ENCODE measurements at regions not wholly inside any gene's neighbourhood (a gene's known extent, or its start where the extent isn't known, plus 50 kb on each side); places are given as distances from the start of the nearest gene placed in this dataset.
"Not testable (repeated sequence)": the region's sequence is repeated elsewhere in the genome, so short reads cannot be mapped to it uniquely, and the experiment has no call there.

- POLR2A ChIA-PET: no interaction called here
- TF ChIP-seq, protein P1, sequence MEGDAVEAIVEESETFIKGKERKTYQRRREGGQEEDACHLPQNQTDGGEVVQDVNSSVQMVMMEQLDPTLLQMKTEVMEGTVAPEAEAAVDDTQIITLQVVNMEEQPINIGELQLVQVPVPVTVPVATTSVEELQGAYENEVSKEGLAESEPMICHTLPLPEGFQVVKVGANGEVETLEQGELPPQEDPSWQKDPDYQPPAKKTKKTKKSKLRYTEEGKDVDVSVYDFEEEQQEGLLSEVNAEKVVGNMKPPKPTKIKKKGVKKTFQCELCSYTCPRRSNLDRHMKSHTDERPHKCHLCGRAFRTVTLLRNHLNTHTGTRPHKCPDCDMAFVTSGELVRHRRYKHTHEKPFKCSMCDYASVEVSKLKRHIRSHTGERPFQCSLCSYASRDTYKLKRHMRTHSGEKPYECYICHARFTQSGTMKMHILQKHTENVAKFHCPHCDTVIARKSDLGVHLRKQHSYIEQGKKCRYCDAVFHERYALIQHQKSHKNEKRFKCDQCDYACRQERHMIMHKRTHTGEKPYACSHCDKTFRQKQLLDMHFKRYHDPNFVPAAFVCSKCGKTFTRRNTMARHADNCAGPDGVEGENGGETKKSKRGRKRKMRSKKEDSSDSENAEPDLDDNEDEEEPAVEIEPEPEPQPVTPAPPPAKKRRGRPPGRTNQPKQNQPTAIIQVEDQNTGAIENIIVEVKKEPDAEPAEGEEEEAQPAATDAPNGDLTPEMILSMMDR (IDR thresholded peaks at IDR 0.05; ENCODE audit: control extremely low read depth, extremely low read depth, low read depth, missing control alignments): no peak
- no peak for DNase-seq (ENCODE audit: extremely low spot score)
- CTCF ChIA-PET: no interaction called here
These were observed 1294.9 kb upstream of the CITED2 start for GRCh38 chr6:140669321-140669720.

DNA sequence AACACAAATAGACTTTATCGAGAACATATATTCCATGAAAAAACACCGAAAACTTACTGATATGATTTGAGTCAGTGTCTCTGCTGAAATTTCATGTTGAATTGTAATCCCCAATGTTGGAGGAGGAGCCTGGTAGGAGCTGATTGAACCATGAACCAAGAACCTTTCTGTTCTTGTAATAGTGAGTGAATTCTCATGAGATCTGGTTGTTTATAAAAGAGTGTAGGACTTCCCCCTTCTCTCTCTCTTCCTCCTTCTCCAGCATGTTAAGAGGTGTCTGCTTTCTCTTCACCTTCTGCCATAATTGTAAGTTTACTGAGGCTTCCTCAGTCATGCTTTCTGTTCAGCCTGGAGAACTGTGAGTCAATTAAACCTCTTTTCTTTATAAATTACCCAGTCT is 1289.3 kb upstream of the CITED2 start:
- ChIA-PET CTCF (no interaction called here), POLR2A (no interaction called here)
- TF ChIP-seq, protein P1 (IDR thresholded peaks at IDR 0.05; ENCODE audit: control extremely low read depth, extremely low read depth, low read depth, missing control alignments): no peak
- DNase-seq (ENCODE audit: extremely low spot score): no peak

DNA sequence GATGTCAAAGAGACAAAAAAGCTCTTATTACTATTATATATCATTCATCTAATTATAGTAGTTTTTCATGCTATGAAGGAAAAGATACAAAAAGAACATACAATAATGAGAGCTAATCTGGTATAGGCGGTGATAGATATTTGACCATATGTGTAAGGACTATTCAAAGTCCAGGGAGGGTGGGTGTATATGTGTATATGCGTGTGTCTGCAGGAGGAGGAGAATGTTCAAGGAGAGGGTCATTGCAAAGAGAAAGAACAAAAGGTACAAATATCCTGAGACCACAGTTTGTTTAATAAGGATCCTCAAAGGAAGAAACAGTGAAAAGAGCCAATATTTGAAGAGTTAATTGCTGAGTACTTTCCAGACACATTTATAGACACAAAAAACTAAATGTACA is 1288.6 kb upstream of the CITED2 start:
- DNase-seq (ENCODE audit: extremely low spot score): no peak
- ChIA-PET POLR2A (no interaction called here), CTCF (interaction anchor here (1.3 kb wide), 1 partner anchor 15 kb away, joined by 4 read pairs; no protein-coding TSS in a partner anchor)
- TF ChIP-seq, protein P1 (IDR thresholded peaks at IDR 0.05; ENCODE audit: control extremely low read depth, extremely low read depth, low read depth, missing control alignments): no peak

DNA sequence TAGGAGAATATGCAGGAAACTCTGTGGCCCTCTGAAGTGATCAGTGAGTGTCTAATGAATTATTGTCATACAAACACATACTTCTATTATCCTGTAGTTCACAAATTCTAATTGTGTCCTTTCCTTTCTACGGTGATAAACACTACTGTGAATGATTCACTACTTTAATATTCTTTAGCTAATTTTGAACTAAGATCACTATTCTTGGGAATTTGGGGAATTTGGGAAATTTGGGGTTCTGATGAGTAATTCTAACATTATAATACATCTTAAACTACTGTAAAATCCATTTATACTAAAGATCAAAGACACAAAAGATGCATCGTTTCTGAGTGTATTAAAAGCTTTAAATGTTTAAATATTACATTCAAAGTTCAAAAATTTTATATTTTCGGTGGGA is 1287.2 kb upstream of the CITED2 start:
- ChIA-PET CTCF (no interaction called here), POLR2A (no interaction called here)
- TF ChIP-seq, protein P1 (IDR thresholded peaks at IDR 0.05; ENCODE audit: control extremely low read depth, extremely low read depth, low read depth, missing control alignments): no peak
- DNase-seq (ENCODE audit: extremely low spot score): no peak

DNA sequence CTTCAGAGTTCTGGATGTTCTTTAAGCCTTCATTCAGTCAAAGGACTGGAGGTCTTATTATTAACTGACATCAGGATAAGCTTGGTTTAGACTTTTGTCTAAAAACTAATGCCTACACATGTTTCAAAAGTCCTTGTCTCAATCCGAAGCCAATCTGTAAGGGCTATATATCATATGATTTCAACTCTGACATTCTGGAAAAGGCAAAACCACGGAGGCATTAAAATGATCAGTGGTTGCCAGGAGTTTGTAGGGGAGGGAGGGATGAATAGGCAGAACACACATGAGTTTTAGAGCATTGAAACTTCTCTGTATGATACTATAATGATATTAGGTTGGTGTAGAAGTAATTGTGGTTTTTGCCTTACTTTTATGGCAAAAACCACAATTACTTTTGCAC is 1285.8 kb upstream of the CITED2 start:
- ChIA-PET POLR2A (no interaction called here), CTCF (no interaction called here)
- TF ChIP-seq, protein P1 (IDR thresholded peaks at IDR 0.05; ENCODE audit: control extremely low read depth, extremely low read depth, low read depth, missing control alignments): no peak
- DNase-seq (ENCODE audit: extremely low spot score): no peak

- ChIA-PET POLR2A (no interaction called here), CTCF (no interaction called here)
- no peak for DNase-seq (ENCODE audit: extremely low spot score)
- TF ChIP-seq, protein P1 (IDR thresholded peaks at IDR 0.05; ENCODE audit: control extremely low read depth, extremely low read depth, low read depth, missing control alignments): no peak
These were observed 1279.5 kb upstream of the CITED2 start for GRCh38 chr6:140653972-140654371.

GRCh38 chr6:140653506-140653905 is 1279.1 kb upstream of the CITED2 start:
- CTCF ChIA-PET: no interaction called here
- TF ChIP-seq, protein P1 (IDR thresholded peaks at IDR 0.05; ENCODE audit: control extremely low read depth, extremely low read depth, low read depth, missing control alignments): no peak
- POLR2A ChIA-PET: no interaction called here

DNA sequence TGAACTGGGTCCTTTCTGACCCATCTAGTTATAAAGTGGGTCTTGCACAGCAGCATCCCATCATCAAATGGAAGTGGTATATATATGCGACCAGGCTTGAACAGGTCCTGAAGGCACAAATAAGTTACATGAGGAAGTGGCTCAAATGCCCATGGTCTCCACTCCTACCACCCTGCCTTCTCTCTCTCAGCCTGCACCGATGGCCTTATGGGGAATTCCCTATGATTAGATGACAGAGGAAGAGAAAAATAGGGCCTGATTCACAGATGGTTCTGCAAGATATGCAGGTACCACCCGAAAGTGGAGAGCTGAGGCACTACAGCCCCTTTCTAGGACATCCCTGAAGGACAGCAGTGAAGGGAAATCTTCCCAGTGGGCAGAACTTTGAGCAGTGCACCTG is 1275.1 kb upstream of the CITED2 start:
- POLR2A ChIA-PET; DNase-seq (ENCODE audit: extremely low spot score); CTCF ChIA-PET: not testable (repeated sequence)

More at GRCh38 chr6:140653506-140653905, 1279.1 kb upstream of the CITED2 start:
- DNase-seq (ENCODE audit: extremely low spot score): no peak

DNA sequence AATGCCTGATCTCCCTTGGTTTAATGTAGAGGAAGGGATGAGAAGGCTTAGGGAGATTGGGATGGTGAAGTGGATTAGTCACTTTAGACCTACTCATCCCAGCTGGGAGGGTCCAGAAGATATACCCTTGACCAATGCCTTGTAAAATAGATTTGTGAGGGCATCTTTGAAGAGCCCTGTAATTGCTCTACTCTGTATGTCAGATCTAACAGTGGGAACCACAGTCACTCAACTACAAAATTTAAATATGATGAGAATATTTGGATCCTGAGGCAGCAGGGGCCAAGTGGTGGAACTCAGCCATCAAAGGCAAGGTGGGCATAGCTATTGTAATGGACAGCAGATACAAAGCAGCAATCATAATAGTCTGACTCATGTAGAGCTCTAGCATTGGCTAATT is 1272.9 kb upstream of the CITED2 start:
- POLR2A ChIA-PET; DNase-seq (ENCODE audit: extremely low spot score): not testable (repeated sequence)

More for the DNA sequence above, 1272.9 kb upstream of the CITED2 start:
- CTCF ChIA-PET: not testable (repeated sequence)
